ENCODE measurements at regions not wholly inside any gene's neighbourhood (a gene's known extent, or its start where the extent isn't known, plus 50 kb on each side); places are given as distances from the start of the nearest gene placed in this dataset.

- no peak for TF ChIP-seq CTCF (IDR thresholded peaks at IDR 0.05)
- TF ChIP-seq POLR2A (IDR thresholded peaks at IDR 0.05) = no peak
These were observed 326.0 kb upstream of the C16orf82 start for GRCh38 chr16:26740771-26741170.

Data from vagina (tissue), 2 donors.